ENCODE measurements at regions not wholly inside any gene's neighbourhood (a gene's known extent, or its start where the extent isn't known, plus 50 kb on each side); places are given as distances from the start of the nearest gene placed in this dataset.

DNA sequence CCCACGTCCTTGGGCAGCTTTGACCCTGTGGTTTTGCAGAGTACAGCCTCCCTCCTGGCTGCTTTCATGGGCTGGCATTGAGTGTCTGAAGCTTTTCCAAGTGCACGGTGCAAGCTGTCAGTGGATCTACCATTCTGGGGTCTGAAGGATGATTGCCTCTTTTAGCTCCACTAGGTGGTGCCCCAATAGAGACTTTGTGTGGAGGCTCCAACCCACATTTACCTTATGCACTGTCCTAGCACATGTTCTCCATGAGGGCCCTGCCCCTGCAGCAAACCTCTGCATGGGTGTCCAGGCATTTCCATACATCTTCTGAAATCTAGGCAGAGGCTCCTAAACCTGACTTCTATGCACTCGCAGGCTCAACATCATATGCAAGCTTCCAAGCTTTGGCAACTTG, 644.2 kb upstream of the CDH9 start:
- H3K27ac ChIP-seq: no peak overlapping the region
- no peak overlapping the region for H3K4me3 ChIP-seq
- ATAC-seq (no peak), DNase-seq (no peak)
- no peaks in the 10 kb centered on the region for H3K27me3 ChIP-seq
- intact Hi-C loops (cut with DNase I): no loop called here
- TF ChIP-seq, protein P1, sequence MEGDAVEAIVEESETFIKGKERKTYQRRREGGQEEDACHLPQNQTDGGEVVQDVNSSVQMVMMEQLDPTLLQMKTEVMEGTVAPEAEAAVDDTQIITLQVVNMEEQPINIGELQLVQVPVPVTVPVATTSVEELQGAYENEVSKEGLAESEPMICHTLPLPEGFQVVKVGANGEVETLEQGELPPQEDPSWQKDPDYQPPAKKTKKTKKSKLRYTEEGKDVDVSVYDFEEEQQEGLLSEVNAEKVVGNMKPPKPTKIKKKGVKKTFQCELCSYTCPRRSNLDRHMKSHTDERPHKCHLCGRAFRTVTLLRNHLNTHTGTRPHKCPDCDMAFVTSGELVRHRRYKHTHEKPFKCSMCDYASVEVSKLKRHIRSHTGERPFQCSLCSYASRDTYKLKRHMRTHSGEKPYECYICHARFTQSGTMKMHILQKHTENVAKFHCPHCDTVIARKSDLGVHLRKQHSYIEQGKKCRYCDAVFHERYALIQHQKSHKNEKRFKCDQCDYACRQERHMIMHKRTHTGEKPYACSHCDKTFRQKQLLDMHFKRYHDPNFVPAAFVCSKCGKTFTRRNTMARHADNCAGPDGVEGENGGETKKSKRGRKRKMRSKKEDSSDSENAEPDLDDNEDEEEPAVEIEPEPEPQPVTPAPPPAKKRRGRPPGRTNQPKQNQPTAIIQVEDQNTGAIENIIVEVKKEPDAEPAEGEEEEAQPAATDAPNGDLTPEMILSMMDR (IDR thresholded peaks at IDR 0.05): no peak
- TF ChIP-seq POLR2A (IDR thresholded peaks at IDR 0.05): no peak
- H3K4me1 ChIP-seq: no peaks in the 10 kb centered on the region
- H3K36me3 ChIP-seq (replicated peaks in 1 of 2; ENCODE audit: insufficient read depth in 1 of 2, low read depth in 2 of 2): no peaks in the 10 kb centered on the region
- H3K9me3 ChIP-seq: no peaks in the 10 kb centered on the region
- WGBS, 2 donors: 49 to 54% methylated on average over 3 of the region's 3 CpGs

DNA sequence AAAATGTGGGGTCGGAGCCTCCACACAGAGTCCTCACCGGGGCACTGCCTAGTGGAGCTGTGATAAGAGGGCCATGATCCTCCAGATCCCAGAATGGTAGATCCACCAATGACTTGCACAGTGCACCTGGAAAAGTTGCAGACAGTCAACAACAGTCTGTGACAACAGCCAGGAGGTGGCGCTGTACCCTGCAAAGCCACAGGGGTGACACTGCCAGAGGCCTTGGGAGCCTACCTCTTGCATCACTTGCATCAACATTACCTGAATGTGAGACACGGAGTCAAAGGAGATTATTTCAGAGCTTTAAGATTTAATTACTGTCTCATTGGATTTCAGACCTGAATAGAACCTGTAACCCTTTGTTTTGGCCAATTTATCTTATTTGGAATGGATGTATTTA, 614.1 kb upstream of the CDH9 start:
- Histone ChIP-seq H3K27ac (no peak overlapping the region), H3K36me3 (replicated peaks in 1 of 2; ENCODE audit: insufficient read depth in 1 of 2, low read depth in 2 of 2) (no peaks in the 10 kb centered on the region), H3K9me3 (no peaks in the 10 kb centered on the region), H3K4me1 (no peaks in the 10 kb centered on the region), H3K4me3 (no peak overlapping the region), H3K27me3 (no peaks in the 10 kb centered on the region)
- TF ChIP-seq POLR2A (IDR thresholded peaks at IDR 0.05): no peak
- TF ChIP-seq, protein P1 (IDR thresholded peaks at IDR 0.05): no peak
- intact Hi-C loops (cut with DNase I): no loop called here
- WGBS, 2 donors: 72% methylated on average over 3 to 4 of the region's 4 CpGs
- ATAC-seq (no peak), DNase-seq (no peak)

DNA sequence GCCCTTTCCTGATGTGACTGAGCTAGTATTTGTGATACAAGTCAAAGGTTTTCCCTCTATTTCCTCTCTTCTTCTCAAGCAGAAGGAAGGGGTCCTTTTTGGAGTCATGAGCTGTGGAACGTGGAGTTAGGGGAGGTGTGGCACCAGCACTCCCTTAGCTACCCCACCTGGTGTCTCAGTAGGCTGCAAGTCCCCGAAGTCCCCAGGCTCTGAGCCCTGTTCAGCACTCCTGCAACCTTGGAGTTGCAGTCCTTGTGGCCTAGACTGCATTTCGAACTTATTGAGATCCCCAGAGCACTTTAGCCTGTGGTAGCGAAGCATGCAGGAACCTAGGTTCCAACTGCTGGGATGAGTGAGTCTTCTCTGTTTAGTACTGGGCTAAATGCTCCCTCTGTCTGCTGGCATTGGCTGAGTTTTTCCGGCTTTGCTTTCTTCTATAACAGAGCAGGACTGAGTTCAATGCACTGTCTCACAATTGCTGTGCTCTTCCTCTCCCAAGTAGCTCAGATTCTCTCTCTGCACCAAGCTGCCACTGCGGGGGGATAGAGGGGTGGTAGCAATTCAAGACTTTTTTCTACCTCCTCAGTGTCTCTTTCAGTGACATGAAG, 600.7 kb upstream of the CDH9 start:
- no peak overlapping the region for H3K4me3 ChIP-seq
- intact Hi-C loops (cut with DNase I): no loop called here
- H3K9me3 ChIP-seq: no peaks in the 10 kb centered on the region
- ATAC-seq: no peak
- no peaks in the 10 kb centered on the region for H3K27me3 ChIP-seq
- TF ChIP-seq, protein P1 (IDR thresholded peaks at IDR 0.05): no peak
- no peak for TF ChIP-seq POLR2A (IDR thresholded peaks at IDR 0.05)
- 47 to 52% methylated on average over 6 of the region's 6 CpGs for WGBS, 2 donors
- H3K4me1 ChIP-seq: no peaks in the 10 kb centered on the region
- no peak overlapping the region for H3K27ac ChIP-seq
- H3K36me3 ChIP-seq (replicated peaks in 1 of 2; ENCODE audit: insufficient read depth in 1 of 2, low read depth in 2 of 2): no peaks in the 10 kb centered on the region
- DNase-seq: no peak

DNA sequence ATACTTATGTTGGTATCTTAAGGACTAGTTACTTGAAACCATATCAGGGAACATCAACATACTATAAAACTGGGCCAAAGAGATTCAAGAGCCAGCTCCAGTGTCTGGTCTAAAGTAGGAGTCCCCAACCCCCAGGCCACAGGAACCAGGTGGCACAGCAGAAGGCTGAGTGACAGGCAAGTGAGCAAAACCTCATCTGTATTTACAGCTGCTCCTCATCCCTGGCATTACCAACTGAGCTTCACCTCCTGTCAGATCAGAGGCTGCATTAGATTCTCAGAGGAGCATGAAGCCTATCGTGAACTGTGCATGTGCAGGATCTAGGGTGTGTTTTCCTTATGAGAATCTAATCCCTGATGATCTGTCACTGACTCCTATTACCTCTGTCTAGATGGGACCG, 581.6 kb upstream of the CDH9 start:
- DNase-seq (no peak), ATAC-seq (no peak)
- Histone ChIP-seq H3K36me3 (replicated peaks in 1 of 2; ENCODE audit: insufficient read depth in 1 of 2, low read depth in 2 of 2) (no peaks in the 10 kb centered on the region), H3K4me1 (no peaks in the 10 kb centered on the region), H3K4me3 (no peak overlapping the region), H3K27me3 (no peaks in the 10 kb centered on the region), H3K27ac (no peak overlapping the region), H3K9me3 (no peaks in the 10 kb centered on the region)
- TF ChIP-seq, protein P1 (IDR thresholded peaks at IDR 0.05): no peak
- no peak for TF ChIP-seq POLR2A (IDR thresholded peaks at IDR 0.05)
- 60 to 71% methylated on average over 2 of the region's 2 CpGs for WGBS, 2 donors
- intact Hi-C loops (cut with DNase I): no loop called here

DNA sequence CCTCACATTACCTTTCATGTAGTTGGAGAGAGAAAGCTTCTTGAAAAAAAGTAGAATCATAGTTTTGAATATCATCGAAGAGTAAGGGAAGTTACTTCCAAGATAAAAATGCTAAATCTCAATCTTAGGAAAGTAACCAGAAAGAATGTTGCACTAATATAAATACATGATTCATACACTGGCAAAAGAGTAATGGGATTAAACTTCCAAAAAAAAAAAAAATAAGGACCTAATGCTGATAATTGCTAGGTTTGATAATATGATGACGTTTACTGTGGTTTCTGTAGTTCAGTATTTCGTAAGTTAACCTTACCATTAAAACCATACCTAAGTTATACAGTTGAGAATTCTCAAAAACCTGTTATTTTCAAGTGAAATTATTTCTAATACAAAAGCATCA, 573.8 kb upstream of the CDH9 start:
- Histone ChIP-seq H3K4me1 (no peaks in the 10 kb centered on the region), H3K36me3 (replicated peaks in 1 of 2; ENCODE audit: insufficient read depth in 1 of 2, low read depth in 2 of 2) (no peaks in the 10 kb centered on the region), H3K4me3 (no peak overlapping the region), H3K27ac (no peak overlapping the region), H3K27me3 (no peaks in the 10 kb centered on the region), H3K9me3 (no peaks in the 10 kb centered on the region)
- WGBS, 2 donors: 32 to 41% methylated on average over 3 of the region's 3 CpGs
- TF ChIP-seq, protein P1 (IDR thresholded peaks at IDR 0.05): no peak
- TF ChIP-seq POLR2A (IDR thresholded peaks at IDR 0.05): no peak
- intact Hi-C loops (cut with DNase I): no loop called here
- DNase-seq (no peak), ATAC-seq (no peak)

All from body of pancreas (tissue), 4 donors.